ENCODE measurements at regions not wholly inside any gene's neighbourhood (a gene's known extent, or its start where the extent isn't known, plus 50 kb on each side); places are given as distances from the start of the nearest gene placed in this dataset.

- TF ChIP-seq EZH2phosphoT487 (IDR thresholded peaks at IDR 0.05; ENCODE audit: insufficient read depth, low read depth) (no peak), EZH2 (IDR thresholded peaks at IDR 0.05; ENCODE audit: insufficient read depth, poor library complexity, severe bottlenecking) (no peak)
Observed at GRCh38 chr2:156852681-156853080, 404.8 kb upstream of the GALNT5 start.
